ENCODE measurements at regions not wholly inside any gene's neighbourhood (a gene's known extent, or its start where the extent isn't known, plus 50 kb on each side); places are given as distances from the start of the nearest gene placed in this dataset.

- TF ChIP-seq CTCF (IDR thresholded peaks at IDR 0.05) (no peak), POLR2A (IDR thresholded peaks at IDR 0.05) (no peak)
- no peak for DNase-seq
- no peaks in the 10 kb centered on the region for H3K27me3 ChIP-seq
- H3K36me3 ChIP-seq (replicated peaks in 1 of 2) = no peaks in the 10 kb centered on the region
- H3K4me3 ChIP-seq = no peak overlapping the region
- intact Hi-C loops (cut with DNase I) = no loop called here
- no peak overlapping the region for H3K27ac ChIP-seq
- H3K9me3 ChIP-seq (replicated peaks in 1 of 3) = no peaks in the 10 kb centered on the region
- no peaks in the 10 kb centered on the region for H3K4me1 ChIP-seq (replicated peaks in 1 of 2)
Measured at GRCh38 chr1:214827883-214828282, 224.9 kb downstream of the CENPF start.

- Histone ChIP-seq H3K27ac (no peak overlapping the region), H3K36me3 (replicated peaks in 1 of 2) (no peaks in the 10 kb centered on the region), H3K27me3 (no peaks in the 10 kb centered on the region), H3K4me1 (replicated peaks in 1 of 2) (no peaks in the 10 kb centered on the region), H3K4me3 (no peak overlapping the region), H3K9me3 (replicated peaks in 1 of 3) (no peaks in the 10 kb centered on the region)
- intact Hi-C loops (cut with DNase I) = no loop called here
- DNase-seq = no peak
- 54 to 60% (median 56%) methylated on average over 2 of the region's 2 CpGs for WGBS, 4 donors
- no peak for TF ChIP-seq CTCF (IDR thresholded peaks at IDR 0.05)
- no peak for TF ChIP-seq POLR2A (IDR thresholded peaks at IDR 0.05)
Measured at GRCh38 chr1:214830941-214831340, 227.9 kb downstream of the CENPF start.

- Histone ChIP-seq H3K4me3 (no peak overlapping the region), H3K4me1 (replicated peaks in 1 of 2) (no peaks in the 10 kb centered on the region), H3K36me3 (replicated peaks in 1 of 2) (no peaks in the 10 kb centered on the region), H3K27me3 (no peaks in the 10 kb centered on the region), H3K27ac (no peak overlapping the region), H3K9me3 (replicated peaks in 1 of 3) (no peaks in the 10 kb centered on the region)
- intact Hi-C loops (cut with DNase I) = no loop called here
- no peak for TF ChIP-seq POLR2A (IDR thresholded peaks at IDR 0.05)
- no peak for TF ChIP-seq CTCF (IDR thresholded peaks at IDR 0.05)
- 65 to 81% (median 77%) methylated on average over 4 to 5 of the region's 5 CpGs for WGBS, 4 donors
- DNase-seq = no peak
Measured at GRCh38 chr1:214831956-214832355, 229.0 kb downstream of the CENPF start.

- 28 to 40% (median 38%) methylated on average over 2 of the region's 2 CpGs for WGBS, 4 donors
- Histone ChIP-seq H3K4me3 (no peak overlapping the region), H3K4me1 (replicated peaks in 1 of 2) (no peaks in the 10 kb centered on the region), H3K27me3 (no peaks in the 10 kb centered on the region), H3K9me3 (replicated peaks in 1 of 3) (no peaks in the 10 kb centered on the region), H3K36me3 (replicated peaks in 1 of 2) (no peaks in the 10 kb centered on the region), H3K27ac (no peak overlapping the region)
- no peak for DNase-seq
- intact Hi-C loops (cut with DNase I) = no loop called here
- TF ChIP-seq POLR2A (IDR thresholded peaks at IDR 0.05) = no peak
- no peak for TF ChIP-seq CTCF (IDR thresholded peaks at IDR 0.05)
Measured at GRCh38 chr1:214833178-214833756, 230.3 kb downstream of the CENPF start.

All from adrenal gland (tissue), 9 donors.